HL-60/S4 (cell line): ENCODE measurements at regions not wholly inside any gene's neighbourhood (a gene's known extent, or its start where the extent isn't known, plus 50 kb on each side); places are given as distances from the start of the nearest gene placed in this dataset.
"Not testable (repeated sequence)": the region's sequence is repeated elsewhere in the genome, so short reads cannot be mapped to it uniquely, and the experiment has no call there.

Experiments used
- in situ Hi-C: fragments of 300-500 bp; cut with MboI; formaldehyde crosslinking; loops from 2 replicates; pipeline ENCODE4 v1.14.3; 2022; ENCODE audit warnings: low sequenced_read_pairs

- in situ Hi-C loops = no loop called here
These were observed 285.7 kb upstream of the POU5F2 start for GRCh38 chr5:94027145-94027544.

- in situ Hi-C loops = no loop called here
These were observed 284.5 kb upstream of the POU5F2 start for GRCh38 chr5:94025788-94026473.

- in situ Hi-C loops = no loop called here
These were observed 283.2 kb upstream of the POU5F2 start for GRCh38 chr5:94024620-94025019.

GRCh38 chr5:94024101-94024500, 282.7 kb upstream of the POU5F2 start:
- in situ Hi-C loops = no loop called here

GRCh38 chr5:94021246-94021645, 279.8 kb upstream of the POU5F2 start:
- in situ Hi-C loops = no loop called here

- in situ Hi-C loops = no loop called here
These were observed 276.2 kb upstream of the POU5F2 start for GRCh38 chr5:94017579-94017978.

GRCh38 chr5:94010814-94011213, 269.4 kb upstream of the POU5F2 start:
- in situ Hi-C loops = no loop called here

GRCh38 chr5:94009161-94009560, 267.8 kb upstream of the POU5F2 start:
- in situ Hi-C loops = no loop called here

- in situ Hi-C loops = no loop called here
These were observed 257.6 kb upstream of the POU5F2 start for GRCh38 chr5:93998951-93999455.

- in situ Hi-C loops = no loop called here
These were observed 256.2 kb upstream of the POU5F2 start for GRCh38 chr5:93997562-93997961.

GRCh38 chr5:93995126-93995621, 253.8 kb upstream of the POU5F2 start:
- in situ Hi-C loops = no loop called here

GRCh38 chr5:93993161-93993560, 251.8 kb upstream of the POU5F2 start:
- in situ Hi-C loops = no loop called here

GRCh38 chr5:93990504-93991070, 249.2 kb upstream of the POU5F2 start:
- in situ Hi-C loops = no loop called here

GRCh38 chr5:93985940-93986570, 244.7 kb upstream of the POU5F2 start:
- in situ Hi-C loops = not testable (repeated sequence)

GRCh38 chr5:93978222-93978621, 236.8 kb upstream of the POU5F2 start:
- in situ Hi-C loops = no loop called here

GRCh38 chr5:93967923-93968322, 226.5 kb upstream of the POU5F2 start:
- in situ Hi-C loops = no loop called here

- in situ Hi-C loops = no loop called here
These were observed 223.0 kb upstream of the POU5F2 start for GRCh38 chr5:93964421-93964820.

GRCh38 chr5:93960042-93960441, 218.6 kb upstream of the POU5F2 start:
- in situ Hi-C loops = no loop called here

GRCh38 chr5:93956006-93956405, 214.6 kb upstream of the POU5F2 start:
- in situ Hi-C loops = no loop called here

GRCh38 chr5:93954421-93955069, 213.1 kb upstream of the POU5F2 start:
- in situ Hi-C loops = no loop called here

GRCh38 chr5:93953442-93953841, 212.0 kb upstream of the POU5F2 start:
- in situ Hi-C loops = no loop called here
